Renal cortex interstitium (tissue), 11 donors: ENCODE measurements at regions not wholly inside any gene's neighbourhood (a gene's known extent, or its start where the extent isn't known, plus 50 kb on each side); places are given as distances from the start of the nearest gene placed in this dataset.
A peak's percentile ranks its signal among the peaks of the same experiment; 100 is the strongest.

Experiments
- DNase-seq, 11 donors: peaks; one replicate each; pipeline ENCODE4 v3.0.0-alpha.2; 2013; ENCODE audit warnings: low read depth in 9 of 11, low spot score in 4 of 11; ENCODE audit errors: extremely low read depth in 1 of 11

- no peak for DNase-seq
These were observed 112.4 kb upstream of the FZD8 start for GRCh38 chr10:35754519-35754918.

- no peak for DNase-seq
These were observed 110.7 kb upstream of the FZD8 start for GRCh38 chr10:35752469-35753461.

- no peak for DNase-seq
These were observed 109.3 kb upstream of the FZD8 start for GRCh38 chr10:35751347-35751746.

GRCh38 chr10:35749230-35749629 is 107.1 kb upstream of the FZD8 start:
- DNase-seq, result no peak

- no peak for DNase-seq
These were observed 103.7 kb upstream of the FZD8 start for GRCh38 chr10:35745617-35746403.

- no peak for DNase-seq
These were observed 101.8 kb upstream of the FZD8 start for GRCh38 chr10:35743851-35744250.

- no peak for DNase-seq
These were observed 101.3 kb upstream of the FZD8 start for GRCh38 chr10:35743351-35743750.

GRCh38 chr10:35739998-35740397 is 97.9 kb upstream of the FZD8 start:
- no peak for DNase-seq

- DNase-seq, result no peak
These were observed 93.3 kb upstream of the FZD8 start for GRCh38 chr10:35735412-35735811.

- DNase-seq, result no peak
These were observed 89.7 kb upstream of the FZD8 start for GRCh38 chr10:35731828-35732227.

- DNase-seq, result no peak
These were observed 86.2 kb upstream of the FZD8 start for GRCh38 chr10:35728341-35728740.

- peak in 1 of 11 donors; percentile 13 for DNase-seq
These were observed 84.8 kb upstream of the FZD8 start for GRCh38 chr10:35726846-35727245.

GRCh38 chr10:35723992-35724391 is 81.9 kb upstream of the FZD8 start:
- no peak for DNase-seq

- no peak for DNase-seq
These were observed 81.0 kb upstream of the FZD8 start for GRCh38 chr10:35723059-35723458.

GRCh38 chr10:35722636-35723035 is 80.5 kb upstream of the FZD8 start:
- DNase-seq, result no peak

- DNase-seq, result no peak
These were observed 80.1 kb upstream of the FZD8 start for GRCh38 chr10:35722226-35722625.

- no peak for DNase-seq
These were observed 78.3 kb upstream of the FZD8 start for GRCh38 chr10:35720366-35720765.

- no peak for DNase-seq
These were observed 74.7 kb upstream of the FZD8 start for GRCh38 chr10:35716776-35717175.

GRCh38 chr10:35712486-35712885 is 70.4 kb upstream of the FZD8 start:
- no peak for DNase-seq
